ENCODE measurements at regions not wholly inside any gene's neighbourhood (a gene's known extent, or its start where the extent isn't known, plus 50 kb on each side); places are given as distances from the start of the nearest gene placed in this dataset.

- ChIA-PET POLR2A (no interaction called here), CTCF (interaction anchor here (0.8 to 1.7 kb wide), 3 partner anchors 11 to 101 kb away, joined by 3 to 4 read pairs (median 3); no protein-coding TSS in a partner anchor)
- DNase-seq (ENCODE audit: extremely low spot score) = no peak
- TF ChIP-seq CTCF (IDR thresholded peaks at IDR 0.05; ENCODE audit: control extremely low read depth, extremely low read depth, low read depth, missing control alignments) = no peak
These were observed 165.0 kb upstream of the TBX20 start for GRCh38 chr7:35418716-35419390.

GRCh38 chr7:35416568-35416967 is 162.7 kb upstream of the TBX20 start:
- TF ChIP-seq CTCF (IDR thresholded peaks at IDR 0.05; ENCODE audit: control extremely low read depth, extremely low read depth, low read depth, missing control alignments) = no peak
- DNase-seq (ENCODE audit: extremely low spot score) = no peak
- ChIA-PET CTCF (interaction anchor here (1.2 to 6.2 kb wide), 4 partner anchors 9 to 104 kb away, joined by 3 to 40 read pairs (median 4); no protein-coding TSS in a partner anchor), POLR2A (no interaction called here)

- POLR2A ChIA-PET = no interaction called here
- CTCF ChIA-PET = interaction anchor here (1.2 to 6.2 kb wide), 4 partner anchors 9 to 105 kb away, joined by 3 to 40 read pairs (median 4); no protein-coding TSS in a partner anchor
- DNase-seq (ENCODE audit: extremely low spot score) = no peak
- TF ChIP-seq CTCF (IDR thresholded peaks at IDR 0.05; ENCODE audit: control extremely low read depth, extremely low read depth, low read depth, missing control alignments) = no peak
These were observed 161.5 kb upstream of the TBX20 start for GRCh38 chr7:35415411-35415822.

GRCh38 chr7:35411331-35411730 is 157.4 kb upstream of the TBX20 start:
- no peak for TF ChIP-seq CTCF (IDR thresholded peaks at IDR 0.05; ENCODE audit: control extremely low read depth, extremely low read depth, low read depth, missing control alignments)
- POLR2A ChIA-PET = interaction anchor here (1.1 kb wide), 1 partner anchor 20 kb away, joined by 3 read pairs; no protein-coding TSS in a partner anchor
- CTCF ChIA-PET = interaction anchor here (6.2 kb wide), 1 partner anchor 14 kb away, joined by 40 read pairs; no protein-coding TSS in a partner anchor
- no peak for DNase-seq (ENCODE audit: extremely low spot score)

GRCh38 chr7:35405461-35405860 is 151.6 kb upstream of the TBX20 start:
- POLR2A ChIA-PET = no interaction called here
- CTCF ChIA-PET = interaction anchor here (2.0 kb wide), 1 partner anchor 19 kb away, joined by 8 read pairs; no protein-coding TSS in a partner anchor
- no peak for DNase-seq (ENCODE audit: extremely low spot score)
- no peak for TF ChIP-seq CTCF (IDR thresholded peaks at IDR 0.05; ENCODE audit: control extremely low read depth, extremely low read depth, low read depth, missing control alignments)

GRCh38 chr7:35401217-35401879 is 147.4 kb upstream of the TBX20 start:
- no peak for DNase-seq (ENCODE audit: extremely low spot score)
- TF ChIP-seq CTCF (IDR thresholded peaks at IDR 0.05; ENCODE audit: control extremely low read depth, extremely low read depth, low read depth, missing control alignments) = no peak
- POLR2A ChIA-PET = no interaction called here
- CTCF ChIA-PET = no interaction called here
